Astrocyte (in vitro differentiated cells and primary cell): ENCODE measurements at regions not wholly inside any gene's neighbourhood (a gene's known extent, or its start where the extent isn't known, plus 50 kb on each side); places are given as distances from the start of the nearest gene placed in this dataset.

ENCODE experiments used
- CTCF ChIP-seq: IDR thresholded peaks from 2 replicates; pipeline ENCODE4 v1.5.1; 2011; ENCODE audit warnings: low read depth, mild to moderate bottlenecking, inconsistent platforms, low read length, moderate library complexity; ENCODE audit not compliant: insufficient read depth
- EZH2 ChIP-seq: IDR thresholded peaks from 2 replicates; pipeline ENCODE4 v1.6.1; 2012; ENCODE audit warnings: mild to moderate bottlenecking, low read length, inconsistent platforms; ENCODE audit not compliant: insufficient read depth

- TF ChIP-seq CTCF (no peak), EZH2 (no peak)
Observed at GRCh38 chr3:194212161-194212844, 76.4 kb downstream of the HES1 start.
